ENCODE measurements at regions not wholly inside any gene's neighbourhood (a gene's known extent, or its start where the extent isn't known, plus 50 kb on each side); places are given as distances from the start of the nearest gene placed in this dataset.

GRCh38 chr2:15869396-15869795 lies 71.0 kb upstream of the MYCN start:
- DNase-seq, result no peak

- no peak for DNase-seq
Measured at GRCh38 chr2:15869871-15870270, 70.5 kb upstream of the MYCN start.

GRCh38 chr2:15870565-15870964 lies 69.8 kb upstream of the MYCN start:
- DNase-seq, result no peak

DNA sequence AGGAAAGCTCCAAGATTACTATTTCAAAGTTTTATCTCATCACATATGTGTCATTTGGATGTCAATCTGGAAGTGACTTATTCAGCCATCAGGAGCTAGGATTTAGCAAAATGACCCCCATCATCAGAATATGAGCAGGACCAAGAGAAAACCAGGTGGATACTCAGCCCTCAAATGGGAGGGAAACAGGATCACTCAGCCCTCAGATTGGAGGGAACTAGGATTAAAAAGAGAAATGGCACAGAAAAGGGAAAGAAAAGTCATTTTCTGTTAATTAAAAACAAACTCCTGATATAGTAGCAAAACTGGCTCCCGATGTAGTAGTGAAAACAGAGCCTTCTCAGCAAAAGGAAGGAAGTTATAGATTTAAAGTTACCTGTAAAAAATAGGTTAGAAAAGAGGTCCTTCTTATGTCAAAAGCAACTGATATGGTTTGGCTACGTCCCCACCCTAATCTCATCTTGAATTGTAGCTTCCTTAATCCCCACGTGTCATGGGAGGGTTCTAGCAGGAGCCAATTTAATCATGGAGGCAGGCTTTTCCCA lies 69.0 kb upstream of the MYCN start:
- no peak for DNase-seq

- DNase-seq, result no peak
Measured at GRCh38 chr2:15872854-15873253, 67.5 kb upstream of the MYCN start.

- no peak for DNase-seq
Measured at GRCh38 chr2:15874321-15874720, 66.0 kb upstream of the MYCN start.

GRCh38 chr2:15874854-15875804 lies 65.2 kb upstream of the MYCN start:
- DNase-seq, result no peak

GRCh38 chr2:15875969-15876705 lies 64.2 kb upstream of the MYCN start:
- no peak for DNase-seq

GRCh38 chr2:15880226-15881119 lies 59.9 kb upstream of the MYCN start:
- no peak for DNase-seq

GRCh38 chr2:15881120-15881433 lies 59.3 kb upstream of the MYCN start:
- DNase-seq, result no peak

GRCh38 chr2:15881676-15882075 lies 58.7 kb upstream of the MYCN start:
- no peak for DNase-seq

DNA sequence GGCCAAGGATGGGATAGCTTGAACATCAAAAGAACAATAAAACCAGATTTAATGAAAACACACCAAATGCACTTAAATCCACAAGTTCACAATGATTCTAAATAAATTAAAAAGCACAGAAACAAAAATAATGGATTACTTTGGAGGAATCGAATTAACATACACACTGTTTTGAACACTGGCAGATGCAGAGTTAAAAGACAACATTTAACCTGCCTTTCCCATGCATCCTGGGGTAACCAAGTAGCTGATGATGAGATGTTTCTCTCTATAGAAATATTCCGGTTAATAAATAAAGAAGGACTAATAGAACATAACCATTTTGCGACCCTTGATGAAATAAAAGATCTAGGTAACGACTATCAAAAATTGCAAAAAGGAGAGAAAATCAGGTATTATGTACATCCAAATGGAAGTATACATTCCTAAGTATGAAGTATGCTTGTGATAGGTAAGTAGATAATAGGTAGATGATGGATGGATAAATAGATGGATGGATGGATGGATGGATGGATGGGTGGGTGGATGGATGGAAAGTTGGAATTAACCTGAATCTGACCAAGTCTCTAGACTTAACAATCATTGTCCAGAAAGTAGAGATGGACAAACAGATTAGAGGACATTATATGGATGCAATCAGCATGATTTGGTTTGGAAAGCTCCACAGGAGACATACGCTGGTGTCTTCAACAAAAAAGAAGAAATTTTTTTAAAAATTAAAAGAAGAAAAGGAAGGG lies 57.4 kb upstream of the MYCN start:
- DNase-seq, result no peak

DNA sequence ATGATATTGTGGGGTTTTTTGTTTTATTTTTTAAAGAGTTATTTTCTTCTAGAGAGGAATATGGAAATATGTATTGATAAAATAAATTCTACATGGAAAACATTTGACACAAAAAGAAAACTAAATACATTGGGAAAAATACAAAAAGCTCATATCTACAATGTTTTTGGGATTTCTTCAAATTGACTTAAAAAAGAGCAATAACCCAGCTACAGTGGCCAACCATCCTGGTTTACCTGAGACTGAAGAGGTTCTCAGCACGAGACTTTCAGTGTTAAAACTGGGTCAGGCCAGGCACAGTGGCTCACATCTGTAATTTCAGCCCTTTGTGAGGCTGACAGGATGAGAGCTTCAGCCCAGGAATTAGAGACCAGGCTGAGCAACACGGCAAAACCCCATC lies 56.7 kb upstream of the MYCN start:
- DNase-seq, result no peak

DNA sequence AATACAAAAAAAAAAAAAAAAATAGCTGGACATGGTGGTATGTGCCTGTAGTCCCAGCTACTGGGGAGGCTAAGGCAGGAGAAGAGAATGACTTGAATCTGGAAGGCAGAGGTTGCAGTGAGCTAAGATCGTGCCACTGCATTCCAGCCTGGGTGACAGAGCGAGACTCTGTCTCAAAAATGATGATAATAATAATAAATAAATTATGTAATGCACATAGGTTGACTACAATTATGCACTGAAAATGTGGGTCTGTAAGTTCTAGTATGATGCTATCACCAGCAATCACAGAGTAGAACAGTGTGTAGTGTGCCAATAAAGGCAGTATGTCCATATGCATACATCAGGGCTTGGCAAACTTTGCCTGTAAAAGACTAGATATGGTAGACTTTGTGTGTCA lies 55.6 kb upstream of the MYCN start:
- DNase-seq, result no peak

DNA sequence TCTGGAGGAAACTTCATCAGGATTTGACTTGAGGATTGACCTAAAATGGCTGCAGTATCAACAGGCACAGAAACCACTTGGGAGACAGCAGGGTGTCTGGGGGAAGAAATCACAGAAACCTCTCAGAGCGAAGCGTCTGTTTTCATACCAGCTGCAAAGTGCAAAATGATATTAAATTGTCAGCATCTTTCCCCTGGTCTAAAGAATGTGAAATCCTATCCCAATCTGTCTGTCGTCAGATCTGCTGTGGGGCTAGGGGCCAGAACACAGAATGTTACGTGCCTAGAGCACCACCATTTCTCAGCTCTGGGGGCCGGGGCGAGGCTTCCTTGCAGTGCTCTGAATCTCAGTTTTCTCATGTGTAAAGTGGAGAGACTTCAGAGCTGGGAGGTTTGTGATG lies 54.1 kb upstream of the MYCN start:
- DNase-seq, result no peak

DNA sequence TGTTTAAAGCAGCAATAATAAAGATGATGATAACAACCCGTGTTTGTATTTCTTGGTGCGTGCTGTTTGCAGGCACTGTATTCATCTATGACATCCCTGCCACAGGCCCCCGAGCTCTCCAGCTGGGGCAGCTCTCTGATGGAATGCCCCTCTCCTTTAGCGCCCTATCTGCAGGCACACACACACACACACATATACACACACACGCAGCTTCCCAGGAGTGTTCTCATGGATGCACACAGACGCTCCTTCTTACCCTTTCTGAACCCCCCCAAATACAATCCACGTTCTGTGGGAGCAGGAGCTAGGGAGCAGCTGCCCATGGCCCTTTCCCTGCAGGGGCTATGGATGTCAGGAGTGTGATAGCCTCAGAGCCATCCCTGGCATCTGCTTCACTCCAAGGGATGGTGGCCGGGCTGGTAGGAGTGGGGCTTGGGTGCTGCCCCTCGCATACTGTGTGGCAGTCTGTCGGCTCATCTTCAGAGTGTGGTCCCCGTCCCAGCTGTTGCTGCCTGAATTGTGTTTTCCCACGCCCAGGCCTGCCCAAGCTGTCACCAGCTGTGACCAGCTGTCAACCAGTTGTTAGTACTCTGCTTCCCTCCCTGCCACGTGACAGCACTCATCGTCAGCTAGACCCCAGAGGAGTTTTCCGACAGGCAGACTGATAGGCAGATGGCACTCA lies 50.8 kb upstream of the MYCN start:
- no peak for DNase-seq

- no peak for DNase-seq
Measured at GRCh38 chr2:15890124-15890754, 50.1 kb upstream of the MYCN start.
